K562 (cell line): ENCODE measurements at regions not wholly inside any gene's neighbourhood (a gene's known extent, or its start where the extent isn't known, plus 50 kb on each side); places are given as distances from the start of the nearest gene placed in this dataset.

Source experiments
- ATAC-seq: fragments of 200-7000 bp; cut with Tn5 transposase; 3 replicates; pipeline ENCODE4 v1.9.1; 2020; ENCODE audit warnings: moderate library complexity
- BruUV-seq: library from RNA; stranded (reverse); fragments of 400-500 nt; replicated peaks from 2 replicates; lab custom pipeline; 2021; lab: Mats Ljungman, UMichigan
- CTCF ChIA-PET: fragments of 300-600 bp; formaldehyde crosslinking; extraction: SDS; loops from one replicate; lab custom pipeline; 2021; ENCODE audit warnings: low intra/inter-chr PET ratio; lab: Yijun Ruan, JAX
- POLR2A ChIA-PET: fragments of 300-600, 350-650 bp; sonication (Branson Sonifier 250); formaldehyde crosslinking; extraction: SDS; loops from one replicate; lab custom pipeline; 2021; ENCODE audit warnings: antibody characterized with exemption, inconsistent platforms; lab: Yijun Ruan, JAX
- DNase-seq, 4 experiments: peaks; one replicate each; pipeline versions ENCODE4 v3.0.0 to v3.0.0-alpha.2; 2011 to 2018; ENCODE audit warnings: low spot score in 3 of 4, mixed read lengths in 3 of 4; ENCODE audit errors: extremely low read depth in 1 of 4
- FAIRE-seq: peaks from 2 replicates; lab custom pipeline; 2011; peaks lifted over from hg19 to GRCh38; lab: Jason Lieb, UNC
- H2AFZ ChIP-seq: 2 replicates; pipeline ENCODE4 v1.6.0; 2011; ENCODE audit warnings: low read depth, low read length, control low read depth, inconsistent platforms
- H3K27ac ChIP-seq: fragments of 200-600 bp; 3 replicates; pipeline ENCODE4 v1.8.0; 2011; ENCODE audit warnings: low read depth, mild to moderate bottlenecking, control low read depth, inconsistent platforms, low read length, moderate library complexity, mixed read lengths; ENCODE audit errors: extremely low read depth
- H3K27me3 ChIP-seq, 2 experiments: fragments of 300-600 bp in 1 of 2; 2 replicates in 1 of 2; 3 replicates in 1 of 2; pipeline versions ENCODE4 v1.6.0 to v1.8.0; 2011; ENCODE audit warnings: inconsistent platforms in 2 of 2, low read length in 2 of 2, mild to moderate bottlenecking in 1 of 2, mixed read lengths in 1 of 2, moderate library complexity in 1 of 2; ENCODE audit not compliant: control insufficient read depth in 2 of 2, insufficient read depth in 2 of 2
- H3K36me3 ChIP-seq: fragments of 300-600 bp; 3 replicates; pipeline ENCODE4 v1.8.0; 2011; ENCODE audit warnings: mild to moderate bottlenecking, low read length, inconsistent platforms; ENCODE audit not compliant: control insufficient read depth, insufficient read depth
- H3K4me1 ChIP-seq, 2 experiments: fragments of 200-600 bp in 1 of 2; replicated peaks in 1 of 2; 2 replicates in 1 of 2; 3 replicates in 1 of 2; pipeline versions ENCODE4 v1.5.1 to v1.8.0; 2011; ENCODE audit warnings: inconsistent platforms in 2 of 2, low read length in 2 of 2, mild to moderate bottlenecking in 1 of 2, mixed read lengths in 1 of 2, moderate library complexity in 1 of 2; ENCODE audit not compliant: control insufficient read depth in 2 of 2, insufficient read depth in 2 of 2
- H3K4me2 ChIP-seq: 2 replicates; pipeline ENCODE4 v1.6.1; 2011; ENCODE audit warnings: low read length, control low read depth, inconsistent platforms, mixed read lengths; ENCODE audit not compliant: insufficient read depth
- H3K4me3 ChIP-seq: fragments of 200-600 bp; sonication (generic), shearing (Covaris generic); 2 replicates; pipeline ENCODE4 v1.5.1; 2016; ENCODE audit warnings: control low read depth, inconsistent platforms
- H3K79me2 ChIP-seq: fragments of 200-600 bp; 3 replicates; pipeline ENCODE4 v1.8.0; 2011; ENCODE audit warnings: low read length, inconsistent platforms; ENCODE audit not compliant: control insufficient read depth, insufficient read depth
- H3K9ac ChIP-seq, 2 experiments: 2 replicates each; pipeline versions ENCODE4 v1.6.0 to v1.6.1; 2011; ENCODE audit warnings: low read depth in 2 of 2, low read length in 2 of 2, control low read depth in 1 of 2, inconsistent platforms in 1 of 2, mild to moderate bottlenecking in 1 of 2, mixed read lengths in 1 of 2; ENCODE audit not compliant: insufficient read depth in 1 of 2
- H3K9me1 ChIP-seq: one replicate; pipeline ENCODE4 v1.6.0; 2011; ENCODE audit warnings: inconsistent platforms, mild to moderate bottlenecking, low read length, moderate library complexity; ENCODE audit not compliant: control insufficient read depth, insufficient read depth
- H3K9me3 ChIP-seq: replicated peaks from 2 replicates; pipeline ENCODE4 v1.5.1; 2011; ENCODE audit warnings: low read depth, low read length, inconsistent platforms; ENCODE audit not compliant: control insufficient read depth, insufficient read depth
- H4K20me1 ChIP-seq: replicated peaks from 2 replicates; pipeline ENCODE4 v1.6.1; 2011; ENCODE audit warnings: low read length, inconsistent platforms, mixed read lengths; ENCODE audit not compliant: control insufficient read depth, insufficient read depth
- AFF4 ChIP-seq: sonication (generic); formaldehyde crosslinking; IDR thresholded peaks from 2 replicates; pipeline ENCODE4 v1.8.0; 2023; ENCODE audit warnings: mild to moderate bottlenecking, missing genetic modification reagents
- CBX8 ChIP-seq: fragments of 200-600 bp; sonication (generic); IDR thresholded peaks from 2 replicates; pipeline ENCODE4 v1.6.1; 2012; ENCODE audit warnings: borderline replicate concordance, mixed run types, low read depth, mild to moderate bottlenecking, moderate library complexity, mixed read lengths, low read length, control low read depth, inconsistent platforms; ENCODE audit not compliant: poor library complexity, severe bottlenecking; ENCODE audit errors: extremely low read depth
- CEBPB ChIP-seq: fragments of 450-650 bp; IDR thresholded peaks from 2 replicates; pipeline ENCODE4 v1.6.1; 2016; ENCODE audit warnings: missing genetic modification characterization, missing compliant biosample characterization
- DIDO1 ChIP-seq: fragments of 450-650 bp; IDR thresholded peaks from 2 replicates; pipeline ENCODE4 v1.6.1; 2016; ENCODE audit warnings: low read depth, missing biosample characterization, missing genetic modification characterization
- DMBX1 ChIP-seq: fragments of 250-450 bp; sonication (Bioruptor Pico); IDR thresholded peaks from 2 replicates; pipeline ENCODE4 v1.8.0; 2022; ENCODE audit warnings: inconsistent platforms, mild to moderate bottlenecking, moderate library complexity, borderline replicate concordance
- FOXK2 ChIP-seq, 2 experiments: fragments of 450-650 bp; IDR thresholded peaks in 1 of 2; conservative IDR thresholded peaks in 1 of 2; 2 replicates each; pipeline ENCODE4 v1.6.1; 2016; ENCODE audit warnings: low read depth in 2 of 2, mild to moderate bottlenecking in 1 of 2
- JUN ChIP-seq, 2 experiments: sonication (generic) in 1 of 2; formaldehyde crosslinking in 1 of 2; IDR thresholded peaks; 2 replicates each; pipeline versions ENCODE4 v1.6.1 to v1.8.0; 2012 to 2022; ENCODE audit warnings: borderline replicate concordance in 2 of 2, mild to moderate bottlenecking in 2 of 2, improper control_type of control experiment in 1 of 2, low read depth in 1 of 2, low read length in 1 of 2, missing genetic modification reagents in 1 of 2
- LARP7 ChIP-seq: fragments of 450-650 bp; IDR thresholded peaks from 2 replicates; pipeline ENCODE4 v1.6.1; 2016
- MAZ ChIP-seq, 2 experiments: fragments of 450-650 bp in 1 of 2; sonication (generic) in 1 of 2; formaldehyde crosslinking; IDR thresholded peaks in 1 of 2; conservative IDR thresholded peaks in 1 of 2; 2 replicates each; pipeline versions ENCODE4 v1.4.0 to v1.5.0; 2020; ENCODE audit warnings: mild to moderate bottlenecking in 1 of 2, missing genetic modification reagents in 1 of 2
- MEF2D ChIP-seq: conservative IDR thresholded peaks from 2 replicates; pipeline ENCODE4 v1.6.1; 2016; ENCODE audit warnings: low read depth, missing genetic modification characterization, missing compliant biosample characterization
- SRSF1 ChIP-seq: fragments of 200-400 bp; formaldehyde crosslinking; IDR thresholded peaks from 2 replicates; pipeline ENCODE4 v1.6.1; 2017; ENCODE audit warnings: mild to moderate bottlenecking, low read depth, low read length, moderate library complexity
- USF1 ChIP-seq: sonication (generic); formaldehyde crosslinking; IDR thresholded peaks from 2 replicates; pipeline ENCODE4 v1.9.0; 2022; ENCODE audit warnings: mild to moderate bottlenecking, missing genetic modification reagents
- USF2 ChIP-seq: sonication (generic); formaldehyde crosslinking; IDR thresholded peaks from 2 replicates; pipeline ENCODE4 v1.5.0; 2020; ENCODE audit warnings: missing genetic modification reagents
- ZC3H4 ChIP-seq: sonication (generic); formaldehyde crosslinking; IDR thresholded peaks from 2 replicates; pipeline ENCODE4 v1.9.0; 2021; ENCODE audit warnings: missing genetic modification reagents, borderline replicate concordance
- ZNF347 ChIP-seq: fragments of 450-650 bp; formaldehyde crosslinking; IDR thresholded peaks from 2 replicates; pipeline ENCODE4 v1.4.0; 2020; ENCODE audit warnings: low read depth, mild to moderate bottlenecking, moderate library complexity
- ZNF76 ChIP-seq: fragments of 250-450 bp; sonication (Bioruptor Pico); IDR thresholded peaks from 2 replicates; pipeline ENCODE4 v1.4.0; 2020; ENCODE audit warnings: mild to moderate bottlenecking, moderate library complexity, borderline replicate concordance
- WGBS: fragments of 100-300 bp; shearing (Covaris generic); methylation state at CpG from one replicate; pipeline ENCODE4 v1.1.6; 2016; ENCODE audit warnings: low coverage, mixed read lengths; ENCODE audit not compliant: insufficient coverage; ENCODE audit errors: missing lambda C conversion rate; 5-methylcytosine and 5-hydroxymethylcytosine counted together
- in situ Hi-C: fragments of 300-500 bp; cut with MboI; formaldehyde crosslinking; loops from 4 replicates; pipeline ENCODE4 v1.15.0; 2018; ENCODE audit warnings: inconsistent platforms, mixed read lengths
- intact Hi-C: fragments of 100-400 bp; cut with micrococcal nuclease; formaldehyde crosslinking; loops from 2 replicates; pipeline ENCODE4 v1.14.2; 2022

GRCh38 chr13:103395139-103395538 lies 328.9 kb upstream of the SLC10A2 start (continued):
- TF ChIP-seq USF2 (CRISPR knock-in tag), result no peak

- DNase-seq (no peak), ATAC-seq (no peak), FAIRE-seq (no peak)
- no peaks in the 10 kb centered on the region for H3K27me3 ChIP-seq
- H3K9me3 ChIP-seq, result no peaks in the 10 kb centered on the region
- H2AFZ ChIP-seq, result no peak overlapping the region
- no TSS peak for BruUV-seq
- no peaks in the 10 kb centered on the region for H3K79me2 ChIP-seq
- intact Hi-C loops, result no loop called here
- ChIA-PET CTCF (no interaction called here), POLR2A (no interaction called here)
- no peaks in the 10 kb centered on the region for H3K36me3 ChIP-seq
- no peak overlapping the region for H3K4me3 ChIP-seq
- H3K9me1 ChIP-seq, result no peaks in the 10 kb centered on the region
- H3K4me2 ChIP-seq, result no peak overlapping the region
- 0% methylated on average over 2 of the region's 2 CpGs for WGBS
- H4K20me1 ChIP-seq, result no peaks in the 10 kb centered on the region
- H3K27ac ChIP-seq, result no peak overlapping the region
- no peaks in the 10 kb centered on the region for H3K4me1 ChIP-seq
- no peak overlapping the region for H3K9ac ChIP-seq
- in situ Hi-C loops, result no loop called here
- TF ChIP-seq ZNF76 (CRISPR knock-in tag) (no peak), SRSF1 (no peak), USF1 (CRISPR knock-in tag) (no peak), MAZ (CRISPR knock-in tag; conservative IDR thresholded peaks at IDR 0.05 in 1 of 2, IDR thresholded peaks at IDR 0.05 in 1 of 2) (no peak), DIDO1 (tag) (no peak), DMBX1 (CRISPR knock-in tag) (no peak), CBX8 (no peak), ZC3H4 (CRISPR knock-in tag) (no peak), MEF2D (tag) (no peak), FOXK2 (conservative IDR thresholded peaks at IDR 0.05 in 1 of 2, IDR thresholded peaks at IDR 0.05 in 1 of 2; ENCODE audit: low read depth in 2 of 2) (no peak), ZNF347 (CRISPR knock-in tag) (no peak), JUN (IDR thresholded peaks at IDR 0.05; ENCODE audit: borderline replicate concordance, low read depth, low read length) (no peak), JUN (CRISPR knock-in tag; IDR thresholded peaks at IDR 0.05; ENCODE audit: borderline replicate concordance) (no peak), CEBPB (no peak), AFF4 (CRISPR knock-in tag) (no peak), LARP7 (no peak)
Observed at GRCh38 chr13:103394618-103395017, 328.4 kb upstream of the SLC10A2 start.
